ENCODE measurements at regions not wholly inside any gene's neighbourhood (a gene's known extent, or its start where the extent isn't known, plus 50 kb on each side); places are given as distances from the start of the nearest gene placed in this dataset.

GRCh38 chr3:30204126-30204525, 402.3 kb upstream of the TGFBR2 start:
- TF ChIP-seq CTCF (IDR thresholded peaks at IDR 0.05), result no peak
- no peak for TF ChIP-seq POLR2A (IDR thresholded peaks at IDR 0.05)
